Stomach (tissue), 4 donors: ENCODE measurements at regions not wholly inside any gene's neighbourhood (a gene's known extent, or its start where the extent isn't known, plus 50 kb on each side); places are given as distances from the start of the nearest gene placed in this dataset.

Experiments
- EP300 ChIP-seq: sonication (generic); formaldehyde crosslinking; IDR thresholded peaks from one replicate; pipeline ENCODE4 v1.6.1; 2017; ENCODE audit warnings: antibody characterized with exemption
- POLR2A ChIP-seq, 4 donors: fragments of 450-650 bp; IDR thresholded peaks; one replicate each; pipeline ENCODE4 v1.6.1; 2016; ENCODE audit warnings: antibody characterized with exemption in 4 of 4, control low read depth in 2 of 4, mild to moderate bottlenecking in 1 of 4, moderate library complexity in 1 of 4
- POLR2AphosphoS5 ChIP-seq, 3 donors: sonication (generic); formaldehyde crosslinking; IDR thresholded peaks; one replicate each; pipeline ENCODE4 v1.6.1; 2016; ENCODE audit warnings: antibody characterized with exemption in 3 of 3
- TF ChIP-seq, protein P1 (sequence below), 7 experiments: fragments of 450-650 bp in 4 of 7; fragments of 200-600 bp in 3 of 7; sonication (generic) in 3 of 7; IDR thresholded peaks; one replicate each; pipeline ENCODE4 v1.5.1; 2016 to 2019; ENCODE audit warnings: antibody characterized with exemption in 7 of 7, control low read depth in 2 of 7, mild to moderate bottlenecking in 1 of 7

GRCh38 chr1:197987294-197987693, 70.1 kb downstream of the LHX9 start:
- TF ChIP-seq, protein P1, sequence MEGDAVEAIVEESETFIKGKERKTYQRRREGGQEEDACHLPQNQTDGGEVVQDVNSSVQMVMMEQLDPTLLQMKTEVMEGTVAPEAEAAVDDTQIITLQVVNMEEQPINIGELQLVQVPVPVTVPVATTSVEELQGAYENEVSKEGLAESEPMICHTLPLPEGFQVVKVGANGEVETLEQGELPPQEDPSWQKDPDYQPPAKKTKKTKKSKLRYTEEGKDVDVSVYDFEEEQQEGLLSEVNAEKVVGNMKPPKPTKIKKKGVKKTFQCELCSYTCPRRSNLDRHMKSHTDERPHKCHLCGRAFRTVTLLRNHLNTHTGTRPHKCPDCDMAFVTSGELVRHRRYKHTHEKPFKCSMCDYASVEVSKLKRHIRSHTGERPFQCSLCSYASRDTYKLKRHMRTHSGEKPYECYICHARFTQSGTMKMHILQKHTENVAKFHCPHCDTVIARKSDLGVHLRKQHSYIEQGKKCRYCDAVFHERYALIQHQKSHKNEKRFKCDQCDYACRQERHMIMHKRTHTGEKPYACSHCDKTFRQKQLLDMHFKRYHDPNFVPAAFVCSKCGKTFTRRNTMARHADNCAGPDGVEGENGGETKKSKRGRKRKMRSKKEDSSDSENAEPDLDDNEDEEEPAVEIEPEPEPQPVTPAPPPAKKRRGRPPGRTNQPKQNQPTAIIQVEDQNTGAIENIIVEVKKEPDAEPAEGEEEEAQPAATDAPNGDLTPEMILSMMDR (IDR thresholded peaks at IDR 0.05) = no peak
- TF ChIP-seq POLR2A (IDR thresholded peaks at IDR 0.05) (no peak), EP300 (no peak), POLR2AphosphoS5 (IDR thresholded peaks at IDR 0.05) (no peak)
